ENCODE measurements at regions not wholly inside any gene's neighbourhood (a gene's known extent, or its start where the extent isn't known, plus 50 kb on each side); places are given as distances from the start of the nearest gene placed in this dataset.

- no peak for TF ChIP-seq CTCF (IDR thresholded peaks at IDR 0.05; ENCODE audit: low read depth, low read length, poor library complexity, severe bottlenecking)
- no peak for TF ChIP-seq EZH2phosphoT487 (IDR thresholded peaks at IDR 0.05; ENCODE audit: borderline replicate concordance, low read length)
Measured at GRCh38 chr5:173765661-173766060, 122.5 kb upstream of the CPEB4 start.
